Endothelial cell of umbilical vein (primary cell): ENCODE measurements at regions not wholly inside any gene's neighbourhood (a gene's known extent, or its start where the extent isn't known, plus 50 kb on each side); places are given as distances from the start of the nearest gene placed in this dataset.

Source experiments
- BruUV-seq: library from RNA; stranded (reverse); fragments of 400-500 nt; replicated peaks from 2 replicates; lab custom pipeline; 2021; lab: Mats Ljungman, UMichigan
- CTCF ChIA-PET: fragments of 300-600, 350-600 bp; sonication (Branson Sonifier 250); formaldehyde crosslinking; loops from one replicate; lab custom pipeline; 2021; ENCODE audit warnings: antibody characterized with exemption, inconsistent platforms; lab: Charles Lee
- POLR2A ChIA-PET: fragments of 300-600, 350-600 bp; sonication (Branson Sonifier 250); formaldehyde crosslinking; loops from one replicate; lab custom pipeline; 2021; ENCODE audit warnings: antibody characterized with exemption, inconsistent platforms; lab: Charles Lee
- DNase-seq: peaks from one replicate; pipeline ENCODE4 v3.0.0-alpha.2; 2011; ENCODE audit warnings: low read depth, low spot score
- FAIRE-seq: peaks from 2 replicates; lab custom pipeline; 2011; peaks lifted over from hg19 to GRCh38; lab: Jason Lieb, UNC
- H2AFZ ChIP-seq: 2 replicates; pipeline ENCODE4 v1.6.0; 2012; ENCODE audit warnings: low read depth, low read length, control low read depth, inconsistent platforms
- H3K27ac ChIP-seq: 2 replicates; pipeline ENCODE4 v1.5.1; 2011; ENCODE audit warnings: low read depth, mild to moderate bottlenecking, control low read depth, low read length, moderate library complexity; ENCODE audit not compliant: insufficient read depth
- H3K27me3 ChIP-seq, 2 experiments: 2 replicates each; pipeline versions ENCODE4 v1.6.0 to v1.6.1; 2011; ENCODE audit warnings: low read length in 2 of 2, mixed read lengths in 1 of 2; ENCODE audit not compliant: control insufficient read depth in 2 of 2, insufficient read depth in 2 of 2
- H3K36me3 ChIP-seq, 2 experiments: 2 replicates in 1 of 2; 3 replicates in 1 of 2; pipeline ENCODE4 v1.5.1; 2011; ENCODE audit warnings: low read length in 2 of 2, mild to moderate bottlenecking in 1 of 2, moderate library complexity in 1 of 2; ENCODE audit not compliant: control insufficient read depth in 2 of 2, insufficient read depth in 2 of 2; ENCODE audit errors: extremely low read depth in 1 of 2
- H3K4me1 ChIP-seq: 3 replicates; pipeline ENCODE4 v1.5.1; 2011; ENCODE audit warnings: mild to moderate bottlenecking, low read length; ENCODE audit not compliant: control insufficient read depth, insufficient read depth; ENCODE audit errors: extremely low read depth
- H3K4me2 ChIP-seq: 2 replicates; pipeline ENCODE4 v1.6.1; 2011; ENCODE audit warnings: low read length, control low read depth, mixed read lengths; ENCODE audit not compliant: insufficient read depth
- H3K4me3 ChIP-seq, 3 experiments: fragments of 200-600 bp in 1 of 3; sonication (generic), shearing (Covaris generic) in 1 of 3; replicated peaks in 1 of 3; 2 replicates each; pipeline ENCODE4 v1.5.1; 2011 to 2016; ENCODE audit warnings: control low read depth in 3 of 3, low read length in 3 of 3, mild to moderate bottlenecking in 2 of 3, inconsistent platforms in 1 of 3, low read depth in 1 of 3, moderate library complexity in 1 of 3; ENCODE audit not compliant: insufficient read depth in 1 of 3
- H3K79me2 ChIP-seq: 2 replicates; pipeline ENCODE4 v1.6.0; 2012; ENCODE audit warnings: low read length, inconsistent platforms; ENCODE audit not compliant: control insufficient read depth, insufficient read depth
- H3K9ac ChIP-seq: replicated peaks from 2 replicates; pipeline ENCODE3; 2011; ENCODE audit warnings: low read length, control low read depth; ENCODE audit not compliant: insufficient read depth; ENCODE audit errors: extremely low read depth
- H3K9me1 ChIP-seq: replicated peaks from 3 replicates; pipeline ENCODE4 v1.6.0; 2011; ENCODE audit warnings: mild to moderate bottlenecking, low read length; ENCODE audit not compliant: control insufficient read depth, insufficient read depth; ENCODE audit errors: extremely low read depth
- H3K9me3 ChIP-seq: replicated peaks from 2 replicates; pipeline ENCODE4 v1.5.1; 2012; ENCODE audit warnings: low read length, inconsistent platforms; ENCODE audit not compliant: control insufficient read depth, insufficient read depth
- H4K20me1 ChIP-seq: replicated peaks from 2 replicates; pipeline ENCODE3; 2011; ENCODE audit warnings: mild to moderate bottlenecking, low read length; ENCODE audit not compliant: control insufficient read depth, insufficient read depth; ENCODE audit errors: extremely low read depth
- CTCF ChIP-seq, 2 donors: IDR thresholded peaks; 1 replicate in 1 of 2; 2 replicates in 1 of 2; pipeline ENCODE4 v1.5.1; 2011; ENCODE audit warnings: low read length in 2 of 2, mild to moderate bottlenecking in 2 of 2, moderate library complexity in 2 of 2, control low read depth in 1 of 2, inconsistent platforms in 1 of 2, low read depth in 1 of 2; ENCODE audit not compliant: insufficient read depth in 1 of 2; ENCODE audit errors: extremely low read depth in 1 of 2
- EZH2 ChIP-seq: IDR thresholded peaks from 2 replicates; pipeline ENCODE4 v1.6.1; 2012; ENCODE audit warnings: borderline replicate concordance, low read depth, mild to moderate bottlenecking, moderate library complexity, low read length, inconsistent platforms; ENCODE audit not compliant: severe bottlenecking
- FOS ChIP-seq: IDR thresholded peaks from 2 replicates; pipeline ENCODE4 v1.6.1; 2011; ENCODE audit warnings: mild to moderate bottlenecking, low read length, moderate library complexity, borderline replicate concordance; ENCODE audit not compliant: insufficient read depth
- GATA2 ChIP-seq: IDR thresholded peaks from 2 replicates; pipeline ENCODE4 v1.7.0; 2011; ENCODE audit warnings: low read depth, mild to moderate bottlenecking, moderate library complexity, mixed read lengths, low read length; ENCODE audit not compliant: insufficient read length, insufficient read depth
- JUN ChIP-seq: IDR thresholded peaks from 2 replicates; pipeline ENCODE4 v1.6.1; 2011; ENCODE audit warnings: borderline replicate concordance, low read depth; ENCODE audit not compliant: insufficient read length, insufficient read depth
- MAX ChIP-seq: IDR thresholded peaks from 2 replicates; pipeline ENCODE4 v1.6.1; 2011; ENCODE audit not compliant: insufficient read depth, insufficient read length
- MYC ChIP-seq: IDR thresholded peaks from one replicate; pipeline ENCODE4 v1.6.1; 2011; ENCODE audit warnings: mild to moderate bottlenecking, low read depth, low read length
- POLR2A ChIP-seq: IDR thresholded peaks from 2 replicates; pipeline ENCODE4 v1.6.1; 2012; ENCODE audit warnings: low read depth, mild to moderate bottlenecking, control low read depth, low read length
- POLR2AphosphoS5 ChIP-seq: IDR thresholded peaks from 2 replicates; pipeline ENCODE4 v1.6.1; 2012; ENCODE audit warnings: low read depth, mild to moderate bottlenecking, control low read depth, low read length, moderate library complexity; ENCODE audit not compliant: insufficient read depth
- dilution Hi-C: fragments of 300-500 bp; cut with MboI; formaldehyde crosslinking; loops from one replicate; pipeline ENCODE4 v1.15.0; 2019; ENCODE audit warnings: low sequenced_read_pairs; ENCODE audit not compliant: extremely low pct_ligation_motif_present
- intact Hi-C: fragments of 100-400 bp; cut with micrococcal nuclease; formaldehyde crosslinking; loops from one replicate; pipeline ENCODE4 v1.10.0; 2022

- Histone ChIP-seq H3K79me2 (no peaks in the 10 kb centered on the region), H3K9ac (peak overlapping the region; percentile 20), H3K4me1 (peaks cover 27% of the 10 kb centered on the region), H3K27me3 (no peaks in the 10 kb centered on the region), H3K27ac (peak overlapping the region; percentile 77), H3K36me3 (no peaks in the 10 kb centered on the region), H2AFZ (no peak overlapping the region), H3K9me3 (no peaks in the 10 kb centered on the region), H3K9me1 (peaks cover 2% of the 10 kb centered on the region), H3K4me2 (peak overlapping the region; percentile 13), H4K20me1 (no peaks in the 10 kb centered on the region), H3K4me3 (no peak overlapping the region)
- ChIA-PET POLR2A (no interaction called here), CTCF (interaction anchor here (1.1 to 1.2 kb wide), 3 partner anchors 11 to 162 kb away, joined by 3 to 4 read pairs (median 4); no protein-coding TSS in a partner anchor)
- BruUV-seq, result no TSS peak
- FAIRE-seq (peak; percentile 89), DNase-seq (peak; percentile 94)
- intact Hi-C loops, result loop anchor here (1.0 to 5.0 kb wide), 6 partner anchors 12 to 803 kb away; partner anchors contain the start of gene CCDC91
- TF ChIP-seq JUN (peak; percentile 98), MAX (no peak), GATA2 (peak; percentile 99), MYC (no peak), FOS (peak; percentile 95), POLR2A (peak; percentile 58), EZH2 (no peak), CTCF (IDR thresholded peaks at IDR 0.05; ENCODE audit: extremely low read depth in 1 of 2, insufficient read depth in 1 of 2, low read depth in 1 of 2, low read length in 2 of 2) (no peak), POLR2AphosphoS5 (peak; percentile 88)
- dilution Hi-C loops, result no loop called here
Observed at GRCh38 chr12:28770322-28770721, 378.8 kb upstream of the FAR2 start.
